D341Med (cell line): ENCODE measurements at regions not wholly inside any gene's neighbourhood (a gene's known extent, or its start where the extent isn't known, plus 50 kb on each side); places are given as distances from the start of the nearest gene placed in this dataset.

ENCODE experiments used
- DNase-seq: peaks from one replicate; pipeline ENCODE4 v3.0.0; 2012; ENCODE audit warnings: low spot score

- DNase-seq = no peak
These were observed 64.0 kb downstream of the BMP2 start for GRCh38 chr20:6831461-6831860.

- DNase-seq = no peak
These were observed 65.3 kb downstream of the BMP2 start for GRCh38 chr20:6832811-6833210.

GRCh38 chr20:6835609-6836008, 68.1 kb downstream of the BMP2 start:
- DNase-seq = no peak

- no peak for DNase-seq
These were observed 69.4 kb downstream of the BMP2 start for GRCh38 chr20:6836821-6837374.

- no peak for DNase-seq
These were observed 70.2 kb downstream of the BMP2 start for GRCh38 chr20:6837730-6838129.

- DNase-seq = no peak
These were observed 70.8 kb downstream of the BMP2 start for GRCh38 chr20:6838181-6838826.

- DNase-seq = no peak
These were observed 73.6 kb downstream of the BMP2 start for GRCh38 chr20:6841128-6841527.

- DNase-seq = no peak
These were observed 77.7 kb downstream of the BMP2 start for GRCh38 chr20:6845141-6845540.

GRCh38 chr20:6848041-6848440, 80.6 kb downstream of the BMP2 start:
- no peak for DNase-seq

- DNase-seq = no peak
These were observed 81.5 kb downstream of the BMP2 start for GRCh38 chr20:6848992-6849391.

- DNase-seq = no peak
These were observed 83.7 kb downstream of the BMP2 start for GRCh38 chr20:6851136-6851535.

GRCh38 chr20:6852478-6852877, 85.0 kb downstream of the BMP2 start:
- DNase-seq = no peak

GRCh38 chr20:6855104-6855503, 87.6 kb downstream of the BMP2 start:
- no peak for DNase-seq

- DNase-seq = no peak
These were observed 88.3 kb downstream of the BMP2 start for GRCh38 chr20:6855796-6856195.

- DNase-seq = no peak
These were observed 90.4 kb downstream of the BMP2 start for GRCh38 chr20:6857927-6858326.

GRCh38 chr20:6863355-6863754, 95.9 kb downstream of the BMP2 start:
- no peak for DNase-seq

- DNase-seq = no peak
These were observed 96.3 kb downstream of the BMP2 start for GRCh38 chr20:6863798-6864201.

GRCh38 chr20:6864740-6865139, 97.3 kb downstream of the BMP2 start:
- no peak for DNase-seq

GRCh38 chr20:6866741-6867140, 99.3 kb downstream of the BMP2 start:
- no peak for DNase-seq

- no peak for DNase-seq
These were observed 101.4 kb downstream of the BMP2 start for GRCh38 chr20:6868861-6869260.

- no peak for DNase-seq
These were observed 103.1 kb downstream of the BMP2 start for GRCh38 chr20:6870559-6870958.

- DNase-seq = no peak
These were observed 110.1 kb downstream of the BMP2 start for GRCh38 chr20:6877633-6878032.

GRCh38 chr20:6882561-6883291, 115.2 kb downstream of the BMP2 start:
- DNase-seq = no peak

- no peak for DNase-seq
These were observed 116.6 kb downstream of the BMP2 start for GRCh38 chr20:6884114-6884513.
